H1 (cell line): ENCODE measurements at regions not wholly inside any gene's neighbourhood (a gene's known extent, or its start where the extent isn't known, plus 50 kb on each side); places are given as distances from the start of the nearest gene placed in this dataset.

Experiments
- BACH1 ChIP-seq: IDR thresholded peaks from 2 replicates; pipeline ENCODE4 v1.6.1; 2012; ENCODE audit warnings: low read length, improper control_type of control experiment
- BRCA1 ChIP-seq: IDR thresholded peaks from 2 replicates; pipeline ENCODE4 v1.6.1; 2012; ENCODE audit warnings: low read depth, low read length, improper control_type of control experiment
- CTCF ChIP-seq, 3 experiments: IDR thresholded peaks; 1 replicate in 2 of 3; 2 replicates in 1 of 3; pipeline versions ENCODE4 v1.5.1 to v1.6.1; 2011; ENCODE audit warnings: low read length in 3 of 3, mild to moderate bottlenecking in 3 of 3, inconsistent platforms in 2 of 3, low read depth in 1 of 3, moderate library complexity in 1 of 3; ENCODE audit not compliant: insufficient read depth in 1 of 3; ENCODE audit errors: control extremely low read depth in 1 of 3
- SUZ12 ChIP-seq: fragments of 200-600 bp; sonication (generic); IDR thresholded peaks from 2 replicates; pipeline ENCODE4 v1.6.1; 2012; ENCODE audit warnings: mild to moderate bottlenecking, inconsistent platforms, low read length, moderate library complexity, mixed read lengths

- TF ChIP-seq CTCF (IDR thresholded peaks at IDR 0.05; ENCODE audit: control extremely low read depth in 1 of 3, insufficient read depth in 1 of 3, low read depth in 1 of 3, low read length in 3 of 3) (no peak), BRCA1 (no peak), BACH1 (no peak), SUZ12 (no peak)
These were observed 236.0 kb downstream of the RBFOX3 start (continued) for GRCh38 chr17:79374807-79375206.
